HEK293 (cell line): ENCODE measurements at regions not wholly inside any gene's neighbourhood (a gene's known extent, or its start where the extent isn't known, plus 50 kb on each side); places are given as distances from the start of the nearest gene placed in this dataset.
A peak's percentile ranks its signal among the peaks of the same experiment; 100 is the strongest.

ENCODE experiments used
- CTCF ChIA-PET: fragments of 350-600 bp; formaldehyde crosslinking; extraction: SDS; loops from one replicate; lab custom pipeline; 2021; ENCODE audit warnings: antibody characterized with exemption; lab: Yijun Ruan, JAX
- POLR2A ChIA-PET: fragments of 300-600 bp; formaldehyde crosslinking; extraction: SDS; loops from one replicate; lab custom pipeline; 2020; ENCODE audit warnings: antibody characterized with exemption, inconsistent platforms; lab: Yijun Ruan, JAX
- H3K27ac ChIP-seq: fragments of 200-500 bp; sonication (Bioruptor generic); 2 replicates; pipeline ENCODE4 v1.5.1; 2014; ENCODE audit warnings: low read depth, low read length, control low read depth, inconsistent platforms; ENCODE audit errors: extremely low read depth
- H3K36me3 ChIP-seq, 2 experiments: fragments of 200-500 bp in 1 of 2; sonication (Bioruptor generic) in 1 of 2; 1 replicate in 1 of 2; 2 replicates in 1 of 2; pipeline ENCODE4 v1.5.1; 2014 to 2017; ENCODE audit warnings: inconsistent platforms in 2 of 2, low read length in 2 of 2; ENCODE audit not compliant: control insufficient read depth in 2 of 2, insufficient read depth in 1 of 2
- H3K4me1 ChIP-seq: fragments of 200-500 bp; sonication (Bioruptor generic); 2 replicates; pipeline ENCODE4 v1.5.1; 2014; ENCODE audit warnings: mild to moderate bottlenecking, low read length, inconsistent platforms; ENCODE audit not compliant: control insufficient read depth, insufficient read depth
- H3K4me3 ChIP-seq: 2 replicates; pipeline ENCODE4 v1.5.1; 2011; ENCODE audit warnings: low read depth, mild to moderate bottlenecking, control low read depth, low read length, moderate library complexity
- H3K9me3 ChIP-seq: fragments of 200-500 bp; sonication (Bioruptor generic); 2 replicates; pipeline ENCODE4 v1.5.1; 2014; ENCODE audit warnings: low read depth, low read length, inconsistent platforms; ENCODE audit not compliant: control insufficient read depth, insufficient read depth
- GLIS2 ChIP-seq: fragments of 450-650 bp; formaldehyde crosslinking; IDR thresholded peaks from 2 replicates; pipeline ENCODE4 v1.5.1; 2016; ENCODE audit warnings: missing biosample characterization, missing genetic modification characterization
- HOXD13 ChIP-seq: sonication (generic); formaldehyde crosslinking; IDR thresholded peaks from 2 replicates; pipeline ENCODE4 v1.8.0; 2022; ENCODE audit warnings: missing genetic modification reagents, borderline replicate concordance
- KLF1 ChIP-seq: fragments of 450-650 bp; formaldehyde crosslinking; IDR thresholded peaks from 2 replicates; pipeline ENCODE4 v1.5.1; 2016; ENCODE audit warnings: missing biosample characterization, missing genetic modification characterization
- KLF16 ChIP-seq: fragments of 450-650 bp; formaldehyde crosslinking; IDR thresholded peaks from 2 replicates; pipeline ENCODE4 v1.5.1; 2017; ENCODE audit warnings: missing biosample characterization, missing genetic modification characterization
- PRDM4 ChIP-seq: fragments of 450-650 bp; formaldehyde crosslinking; IDR thresholded peaks from 2 replicates; pipeline ENCODE4 v1.5.1; 2017; ENCODE audit warnings: missing biosample characterization, missing genetic modification characterization
- SETDB1 ChIP-seq: IDR thresholded peaks from one replicate; pipeline ENCODE4 v1.6.1; 2017; ENCODE audit warnings: mild to moderate bottlenecking, low read length, moderate library complexity, mixed read lengths; ENCODE audit not compliant: insufficient read length
- ZBTB1 ChIP-seq: fragments of 450-650 bp; formaldehyde crosslinking; IDR thresholded peaks from 2 replicates; pipeline ENCODE4 v1.5.1; 2016; ENCODE audit warnings: missing biosample characterization, missing genetic modification characterization
- ZBTB49 ChIP-seq: fragments of 450-650 bp; formaldehyde crosslinking; IDR thresholded peaks from 2 replicates; pipeline ENCODE4 v1.5.1; 2016; ENCODE audit warnings: missing biosample characterization, missing genetic modification characterization, low read depth
- ZFP3 ChIP-seq: fragments of 450-650 bp; formaldehyde crosslinking; IDR thresholded peaks from 2 replicates; pipeline ENCODE4 v1.5.1; 2016; ENCODE audit warnings: low read depth, missing biosample characterization, missing genetic modification characterization
- ZNF335 ChIP-seq: fragments of 450-650 bp; formaldehyde crosslinking; conservative IDR thresholded peaks from 2 replicates; pipeline ENCODE4 v1.5.1; 2016; ENCODE audit warnings: missing biosample characterization, missing genetic modification characterization
- ZNF341 ChIP-seq: fragments of 450-650 bp; formaldehyde crosslinking; IDR thresholded peaks from 2 replicates; pipeline ENCODE4; 2016; ENCODE audit warnings: low read depth, missing biosample characterization, missing genetic modification characterization
- ZNF404 ChIP-seq: fragments of 450-650 bp; formaldehyde crosslinking; IDR thresholded peaks from 2 replicates; pipeline ENCODE4 v1.5.1; 2017; ENCODE audit warnings: missing biosample characterization, missing genetic modification characterization
- ZNF426 ChIP-seq: fragments of 450-650 bp; formaldehyde crosslinking; IDR thresholded peaks from 2 replicates; pipeline ENCODE4 v1.5.1; 2017; ENCODE audit warnings: missing biosample characterization, missing genetic modification characterization, mild to moderate bottlenecking, inconsistent platforms, moderate library complexity
- ZNF521 ChIP-seq: fragments of 450-650 bp; formaldehyde crosslinking; IDR thresholded peaks from 2 replicates; pipeline ENCODE4 v1.5.1; 2017; ENCODE audit warnings: missing biosample characterization, mild to moderate bottlenecking, missing genetic modification characterization
- ZNF626 ChIP-seq: fragments of 450-650 bp; sonication (Bioruptor Pico); formaldehyde crosslinking; IDR thresholded peaks from 2 replicates; pipeline ENCODE4 v1.5.1; 2018; ENCODE audit warnings: missing biosample characterization, missing genetic modification characterization, inconsistent platforms

DNA sequence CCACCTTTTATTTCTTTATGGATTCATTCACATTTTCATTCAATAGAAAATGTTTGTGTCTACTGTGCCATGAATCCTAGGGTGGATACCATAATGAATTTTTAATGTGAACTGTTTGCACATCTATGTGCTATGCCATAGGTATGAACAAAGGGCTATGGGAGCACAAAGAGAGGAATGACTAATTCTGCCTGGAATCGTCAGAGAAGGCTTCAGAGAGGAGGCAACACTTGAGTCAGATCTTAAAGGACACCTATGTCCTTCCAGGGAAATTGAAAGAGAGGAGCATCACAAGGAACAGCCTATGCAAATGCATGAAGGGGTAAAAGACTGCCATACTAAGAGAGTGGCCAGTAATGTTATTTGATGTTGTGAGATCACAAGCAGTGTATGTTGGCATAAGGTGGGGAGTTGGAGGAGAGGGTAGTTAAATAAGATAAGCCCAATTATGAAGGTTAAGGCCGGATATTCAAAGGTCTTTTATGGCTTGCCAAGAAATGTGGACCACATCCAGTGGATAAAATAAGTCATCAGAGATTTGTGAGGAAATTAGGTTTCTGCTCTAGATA, 246.7 kb downstream of the GRIN2B start:
- POLR2A ChIA-PET, result no interaction called here
- no peak for TF ChIP-seq KLF16
- no peak for TF ChIP-seq ZBTB1 (tag by site-specific recombination)
- TF ChIP-seq KLF1 (tag by site-specific recombination), result no peak
- TF ChIP-seq ZNF626 (tag by site-specific recombination), result no peak
- no peak for TF ChIP-seq ZNF404
- TF ChIP-seq ZNF426, result no peak
- no peak for TF ChIP-seq ZNF341 (tag by site-specific recombination)
- TF ChIP-seq ZNF521 (tag by site-specific recombination), result no peak
- TF ChIP-seq ZFP3, result no peak
- TF ChIP-seq PRDM4 (tag by site-specific recombination), result no peak
- no peak for TF ChIP-seq ZNF335 (tag by site-specific recombination)
- TF ChIP-seq, all 188 proteins: peak for 0
- no peaks in the 10 kb centered on the region for H3K9me3 ChIP-seq
- H3K27ac ChIP-seq, result no peak overlapping the region
- CTCF ChIA-PET, result no interaction called here
- no peaks in the 10 kb centered on the region for H3K36me3 ChIP-seq
- no peaks in the 10 kb centered on the region for H3K4me1 ChIP-seq
- no peak overlapping the region for H3K4me3 ChIP-seq

GRCh38 chr12:13727707-13728195, 253.7 kb downstream of the GRIN2B start:
- H3K9me3 ChIP-seq, result no peaks in the 10 kb centered on the region
- POLR2A ChIA-PET, result no interaction called here
- H3K4me1 ChIP-seq, result no peaks in the 10 kb centered on the region; the same call in 1 of the 2 replicates
- H3K4me3 ChIP-seq, result no peak overlapping the region
- no peak overlapping the region for H3K27ac ChIP-seq
- H3K36me3 ChIP-seq, result no peaks in the 10 kb centered on the region
- no peak for TF ChIP-seq SETDB1
- peak; percentile 79; the same call in 1 of the 2 replicates for TF ChIP-seq HOXD13 (CRISPR knock-in tag)
- CTCF ChIA-PET, result interaction anchor here (0.6 to 1.3 kb wide), 4 partner anchors 12 to 1742 kb away, joined by 3 to 8 read pairs (median 3); no protein-coding TSS in a partner anchor

DNA sequence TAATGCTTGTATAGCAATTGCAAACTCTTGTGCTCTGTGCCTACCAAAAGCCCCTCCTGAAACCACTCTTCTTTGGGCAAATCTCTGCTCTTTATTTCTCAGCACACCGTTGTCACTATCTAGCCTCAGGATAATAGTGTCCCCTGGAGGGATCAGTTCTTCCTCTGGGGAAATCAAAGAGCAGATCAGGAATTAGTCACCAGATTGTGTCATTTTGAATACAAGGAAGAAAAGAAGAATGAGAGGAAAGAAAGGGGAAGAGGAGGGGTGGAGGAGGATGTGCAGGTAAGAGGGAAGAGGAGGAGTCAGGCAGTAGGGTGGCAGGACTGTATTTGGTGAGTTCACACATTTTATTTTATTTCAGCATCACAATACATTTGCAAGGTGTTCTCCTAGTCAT, 256.4 kb downstream of the GRIN2B start:
- Histone ChIP-seq H3K4me1 (no peaks in the 10 kb centered on the region; the same call in 1 of the 2 replicates), H3K9me3 (no peaks in the 10 kb centered on the region), H3K4me3 (no peak overlapping the region), H3K36me3 (no peaks in the 10 kb centered on the region), H3K27ac (no peak overlapping the region)
- ChIA-PET CTCF (interaction anchor here (1.6 kb wide), 1 partner anchor 14 kb away, joined by 6 read pairs; no protein-coding TSS in a partner anchor), POLR2A (no interaction called here)
- no peak for TF ChIP-seq GLIS2 (tag by site-specific recombination)
- TF ChIP-seq ZBTB49 (tag by site-specific recombination), result no peak
- no peak for TF ChIP-seq HOXD13 (CRISPR knock-in tag)
